ENCODE measurements at regions not wholly inside any gene's neighbourhood (a gene's known extent, or its start where the extent isn't known, plus 50 kb on each side); places are given as distances from the start of the nearest gene placed in this dataset.
"Not testable (repeated sequence)": the region's sequence is repeated elsewhere in the genome, so short reads cannot be mapped to it uniquely, and the experiment has no call there.

GRCh38 chr5:159543326-159543725 is 213.0 kb upstream of the IL12B start:
- no peak for DNase-seq

GRCh38 chr5:159545156-159545555 is 214.9 kb upstream of the IL12B start:
- no peak for DNase-seq

- no peak for DNase-seq
Measured at GRCh38 chr5:159547466-159548195, 217.3 kb upstream of the IL12B start.

GRCh38 chr5:159548517-159548916 is 218.2 kb upstream of the IL12B start:
- no peak for DNase-seq

- DNase-seq = no peak
Measured at GRCh38 chr5:159549046-159549445, 218.8 kb upstream of the IL12B start.

GRCh38 chr5:159550951-159551350 is 220.7 kb upstream of the IL12B start:
- no peak for DNase-seq

GRCh38 chr5:159552751-159553150 is 222.5 kb upstream of the IL12B start:
- no peak for DNase-seq

- no peak for DNase-seq
Measured at GRCh38 chr5:159553792-159554191, 223.5 kb upstream of the IL12B start.

GRCh38 chr5:159555084-159555483 is 224.8 kb upstream of the IL12B start:
- no peak for DNase-seq

GRCh38 chr5:159559337-159559736 is 229.1 kb upstream of the IL12B start:
- DNase-seq = no peak

- no peak for DNase-seq
Measured at GRCh38 chr5:159560088-159560487, 229.8 kb upstream of the IL12B start.

GRCh38 chr5:159564031-159564430 is 233.7 kb upstream of the IL12B start:
- no peak for DNase-seq

- no peak for DNase-seq
Measured at GRCh38 chr5:159566832-159567231, 236.5 kb upstream of the IL12B start.

- DNase-seq = no peak
Measured at GRCh38 chr5:159567461-159567860, 237.2 kb upstream of the IL12B start.

- DNase-seq = no peak
Measured at GRCh38 chr5:159571501-159572244, 241.4 kb upstream of the IL12B start.

GRCh38 chr5:159576902-159577301 is 246.6 kb upstream of the IL12B start:
- no peak for DNase-seq

- DNase-seq = no peak
Measured at GRCh38 chr5:159581502-159582249, 251.4 kb upstream of the IL12B start.

- no peak for DNase-seq
Measured at GRCh38 chr5:159582756-159583541, 252.7 kb upstream of the IL12B start.

GRCh38 chr5:159586921-159587320 is 256.6 kb upstream of the IL12B start:
- DNase-seq = no peak

- no peak for DNase-seq
Measured at GRCh38 chr5:159588941-159589340, 258.7 kb upstream of the IL12B start.

- no peak for DNase-seq
Measured at GRCh38 chr5:159593518-159594073, 263.3 kb upstream of the IL12B start.

- DNase-seq = not testable (repeated sequence)
Measured at GRCh38 chr5:159595561-159595960, 265.3 kb upstream of the IL12B start.

- DNase-seq = no peak
Measured at GRCh38 chr5:159601216-159601615, 270.9 kb upstream of the IL12B start.

All from activated CD4-positive, alpha-beta T cell treated with anti-CD3 and anti-CD28 coated beads, Interleukin-2, amount 50 U/mL, for 16 hours (primary cell).